ENCODE measurements at regions not wholly inside any gene's neighbourhood (a gene's known extent, or its start where the extent isn't known, plus 50 kb on each side); places are given as distances from the start of the nearest gene placed in this dataset.

- no peak for TF ChIP-seq CTCF (IDR thresholded peaks at IDR 0.05)
- no peak for TF ChIP-seq POLR2AphosphoS5 (IDR thresholded peaks at IDR 0.05; ENCODE audit: insufficient read depth in 1 of 2, low read depth in 1 of 2)
- no peak for TF ChIP-seq POLR2A (IDR thresholded peaks at IDR 0.05)
These were observed 264.4 kb upstream of the KLF12 start for GRCh38 chr13:74398599-74398998.
